GM12864 (cell line): ENCODE measurements at regions not wholly inside any gene's neighbourhood (a gene's known extent, or its start where the extent isn't known, plus 50 kb on each side); places are given as distances from the start of the nearest gene placed in this dataset.

Experiments
- DNase-seq: peaks from one replicate; pipeline ENCODE4 v3.0.0-alpha.2; 2011; ENCODE audit warnings: low read depth
- H3K4me3 ChIP-seq: 2 replicates; pipeline ENCODE4 v1.5.1; 2011; ENCODE audit warnings: mild to moderate bottlenecking, low read depth, low read length, control low read depth
- TF ChIP-seq, protein P1 (sequence below): IDR thresholded peaks from 2 replicates; pipeline ENCODE4 v1.5.1; 2011; ENCODE audit warnings: low read depth, mild to moderate bottlenecking, moderate library complexity, low read length, control low read depth, inconsistent platforms; ENCODE audit errors: missing control alignments

DNA sequence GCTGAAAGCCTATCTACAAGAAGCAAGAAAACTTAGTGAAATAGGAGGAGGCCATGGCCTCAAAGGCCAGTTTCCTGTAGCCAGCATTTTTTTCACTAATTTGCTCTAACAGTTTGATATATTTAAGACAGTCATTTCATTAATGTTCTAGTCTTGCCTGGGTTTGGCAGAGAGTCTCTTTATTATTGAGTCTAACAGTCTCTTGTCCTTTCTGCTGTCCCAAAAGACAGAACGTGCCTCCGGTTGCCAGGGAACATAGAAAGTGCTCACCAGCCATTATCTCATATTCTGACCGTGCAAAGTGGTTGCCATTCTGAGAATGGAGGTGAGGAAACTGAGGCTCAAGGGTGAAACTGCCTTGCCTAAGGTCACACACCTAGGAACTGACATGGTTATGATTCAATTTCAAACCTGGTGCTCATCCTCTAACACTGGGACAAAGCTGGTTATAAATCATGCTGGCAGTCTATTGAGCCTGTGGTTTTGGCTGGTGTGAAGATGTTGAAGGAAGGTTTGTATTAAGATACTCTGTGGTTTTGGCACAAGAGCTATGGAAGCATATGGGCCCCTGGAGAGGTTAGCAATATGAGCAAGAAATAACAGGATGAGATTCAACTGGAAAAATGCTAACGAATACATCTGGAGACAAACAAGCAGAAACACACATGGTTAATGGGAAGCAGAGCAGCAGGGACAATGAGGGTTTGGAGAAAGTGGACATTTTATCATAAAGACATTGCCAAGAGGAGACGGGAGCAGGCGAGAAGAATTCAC lies 903.3 kb upstream of the KLHL29 start:
- DNase-seq: no peak
- H3K4me3 ChIP-seq: no peak overlapping the region
- TF ChIP-seq, protein P1, sequence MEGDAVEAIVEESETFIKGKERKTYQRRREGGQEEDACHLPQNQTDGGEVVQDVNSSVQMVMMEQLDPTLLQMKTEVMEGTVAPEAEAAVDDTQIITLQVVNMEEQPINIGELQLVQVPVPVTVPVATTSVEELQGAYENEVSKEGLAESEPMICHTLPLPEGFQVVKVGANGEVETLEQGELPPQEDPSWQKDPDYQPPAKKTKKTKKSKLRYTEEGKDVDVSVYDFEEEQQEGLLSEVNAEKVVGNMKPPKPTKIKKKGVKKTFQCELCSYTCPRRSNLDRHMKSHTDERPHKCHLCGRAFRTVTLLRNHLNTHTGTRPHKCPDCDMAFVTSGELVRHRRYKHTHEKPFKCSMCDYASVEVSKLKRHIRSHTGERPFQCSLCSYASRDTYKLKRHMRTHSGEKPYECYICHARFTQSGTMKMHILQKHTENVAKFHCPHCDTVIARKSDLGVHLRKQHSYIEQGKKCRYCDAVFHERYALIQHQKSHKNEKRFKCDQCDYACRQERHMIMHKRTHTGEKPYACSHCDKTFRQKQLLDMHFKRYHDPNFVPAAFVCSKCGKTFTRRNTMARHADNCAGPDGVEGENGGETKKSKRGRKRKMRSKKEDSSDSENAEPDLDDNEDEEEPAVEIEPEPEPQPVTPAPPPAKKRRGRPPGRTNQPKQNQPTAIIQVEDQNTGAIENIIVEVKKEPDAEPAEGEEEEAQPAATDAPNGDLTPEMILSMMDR: no peak

DNA sequence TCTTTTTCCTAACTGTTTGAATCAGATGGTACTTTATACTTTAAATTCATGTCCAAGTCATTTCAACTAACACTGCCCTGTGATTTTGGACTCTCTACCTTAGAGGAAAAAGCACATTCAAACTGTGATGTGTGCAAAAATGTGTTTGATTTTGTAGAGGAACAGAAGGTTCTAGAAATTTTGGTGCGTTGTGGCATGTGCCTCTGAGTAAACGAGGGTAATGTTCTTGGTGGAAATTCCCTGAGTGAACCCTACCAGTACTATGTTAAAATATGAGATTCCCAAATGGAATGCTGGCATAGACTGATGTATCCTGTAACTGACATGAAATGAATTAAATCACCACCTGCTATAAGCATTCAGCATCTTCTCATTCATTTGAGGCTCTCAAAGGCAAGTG lies 901.9 kb upstream of the KLHL29 start:
- DNase-seq: no peak
- TF ChIP-seq, protein P1: no peak

DNA sequence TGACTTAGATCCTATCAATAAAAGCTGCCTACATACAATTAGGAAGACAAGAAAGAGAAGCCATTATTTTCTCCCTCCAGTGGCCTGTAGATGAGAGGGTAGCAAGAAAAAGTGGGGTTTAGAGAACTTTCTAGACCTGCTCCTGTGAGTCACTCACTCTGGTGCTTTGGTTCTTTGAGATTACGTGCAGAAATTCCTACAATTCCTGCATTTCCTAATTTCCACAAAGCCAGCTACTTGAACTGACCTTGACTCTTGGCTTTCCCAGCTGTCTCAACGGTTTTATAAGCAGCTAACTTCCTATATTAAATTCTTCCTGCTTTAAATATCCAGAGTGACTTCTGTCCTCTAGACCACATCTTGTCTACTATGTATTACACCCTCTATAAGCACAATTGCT lies 899.5 kb upstream of the KLHL29 start:
- TF ChIP-seq, protein P1: no peak
- no peak overlapping the region for H3K4me3 ChIP-seq
- DNase-seq: no peak

More for the DNA sequence above, 901.9 kb upstream of the KLHL29 start:
- no peak overlapping the region for H3K4me3 ChIP-seq

DNA sequence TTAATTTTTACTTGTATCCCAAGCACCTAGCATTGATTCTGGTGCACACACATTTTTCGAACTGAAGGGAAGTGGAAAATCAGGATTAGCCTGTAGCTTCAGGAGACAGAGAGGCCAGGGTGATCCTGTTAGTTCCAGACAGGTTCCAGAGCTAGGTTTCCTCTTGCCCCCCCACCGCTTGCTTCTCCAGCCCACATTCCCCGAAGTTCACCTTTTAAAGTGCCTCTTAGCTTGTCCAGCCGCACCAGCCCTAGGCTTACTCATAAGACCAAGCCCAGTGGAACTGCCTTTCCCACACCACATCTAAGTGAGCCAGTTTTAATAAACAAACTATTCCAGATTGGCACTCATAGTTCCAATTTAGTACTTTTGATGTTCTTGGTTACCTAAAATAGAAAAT lies 898.6 kb upstream of the KLHL29 start:
- H3K4me3 ChIP-seq: no peak overlapping the region
- TF ChIP-seq, protein P1: no peak
- DNase-seq: no peak

DNA sequence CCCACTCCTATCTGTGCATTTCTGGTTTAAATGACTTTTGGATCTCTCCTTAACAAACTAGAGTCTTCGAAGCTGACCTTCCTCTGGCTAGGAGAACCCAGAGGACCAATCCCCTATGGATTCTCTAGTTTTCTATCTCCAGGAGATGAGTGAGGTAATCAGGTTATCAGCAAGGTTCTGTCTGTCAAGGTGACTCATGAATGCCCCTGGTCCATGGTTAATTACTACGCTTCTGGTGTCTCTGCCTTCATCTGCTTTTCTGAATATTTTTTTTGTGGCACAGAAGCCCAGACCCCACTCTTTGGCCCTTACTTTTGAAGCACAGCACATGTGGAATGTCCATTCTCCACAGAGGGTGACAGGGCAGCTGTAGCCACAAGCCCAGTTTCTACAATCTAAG lies 897.9 kb upstream of the KLHL29 start:
- no peak for DNase-seq
- no peak overlapping the region for H3K4me3 ChIP-seq
- TF ChIP-seq, protein P1: no peak

DNA sequence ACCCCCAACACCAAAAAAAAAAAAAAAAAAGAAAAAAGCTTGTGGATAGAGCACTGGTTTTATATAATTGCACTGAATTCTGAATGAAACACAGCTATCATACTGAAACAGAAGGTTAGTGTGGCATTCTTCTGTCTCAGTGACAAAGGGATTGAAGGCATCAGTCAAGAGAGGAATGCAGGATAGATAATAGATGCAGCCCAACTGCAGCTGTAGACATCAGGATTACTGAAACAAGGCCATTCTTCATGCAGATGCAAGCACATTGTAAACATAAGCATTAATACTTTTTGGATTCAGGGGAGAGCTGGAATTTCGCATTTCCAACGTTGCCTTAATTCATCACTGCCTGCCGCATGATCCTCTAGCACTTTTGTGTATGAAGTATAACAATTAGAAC lies 897.4 kb upstream of the KLHL29 start:
- TF ChIP-seq, protein P1: no peak
- no peak overlapping the region for H3K4me3 ChIP-seq
- no peak for DNase-seq

DNA sequence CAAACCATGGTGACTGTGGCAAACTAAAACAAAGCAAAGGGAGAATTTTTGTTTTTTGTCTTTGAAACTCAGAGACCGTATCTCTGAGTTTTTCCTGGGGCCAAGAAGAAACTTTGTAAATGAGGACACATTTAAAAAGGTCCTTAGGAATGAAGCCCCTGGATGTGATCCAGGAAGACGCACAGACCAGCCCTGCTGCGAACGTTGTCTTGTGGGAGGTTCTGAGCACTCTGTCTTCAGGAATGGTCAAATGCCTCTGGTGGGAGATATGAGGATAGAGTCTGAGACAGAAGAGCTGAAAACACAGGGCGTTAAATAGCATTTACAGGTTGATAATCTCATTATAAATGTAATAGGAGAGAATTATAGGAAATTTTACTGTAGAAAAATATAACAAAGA lies 893.5 kb upstream of the KLHL29 start:
- no peak overlapping the region for H3K4me3 ChIP-seq
- TF ChIP-seq, protein P1: no peak
- DNase-seq: no peak
